MCF 10A (cell line): ENCODE measurements at regions not wholly inside any gene's neighbourhood (a gene's known extent, or its start where the extent isn't known, plus 50 kb on each side); places are given as distances from the start of the nearest gene placed in this dataset.

Experiments used
- BruUV-seq: library from RNA; stranded (reverse); fragments of 400-500 nt; replicated peaks from 2 replicates; lab custom pipeline; 2021; lab: Mats Ljungman, UMichigan
- CTCF ChIA-PET: fragments of 300-600 bp; sonication (Branson Sonifier 250); formaldehyde crosslinking; extraction: SDS; loops from one replicate; lab custom pipeline; 2021; ENCODE audit warnings: antibody characterized with exemption, inconsistent platforms; lab: Yijun Ruan, JAX
- POLR2A ChIA-PET: fragments of 300-600, 350-650 bp; sonication (Branson Sonifier 250); formaldehyde crosslinking; extraction: SDS; loops from one replicate; lab custom pipeline; 2020; ENCODE audit warnings: antibody characterized with exemption, inconsistent platforms; lab: Yijun Ruan, JAX
- DNase-seq: peaks from one replicate; pipeline ENCODE4 v3.0.0-alpha.2; 2018; ENCODE audit not compliant: unreplicated experiment
- H3K27ac Mint-ChIP-seq: one replicate; pipeline ENCODE4 v1.8.0; 2022; ENCODE audit warnings: mild to moderate bottlenecking, low read depth, mixed read lengths; ENCODE audit not compliant: unreplicated experiment
- H3K27me3 Mint-ChIP-seq: one replicate; pipeline ENCODE4 v1.8.0; 2022; ENCODE audit warnings: mixed read lengths; ENCODE audit not compliant: insufficient read depth, unreplicated experiment
- H3K36me3 Mint-ChIP-seq: one replicate; pipeline ENCODE4 v1.8.0; 2022; ENCODE audit warnings: mild to moderate bottlenecking, moderate library complexity, mixed read lengths; ENCODE audit not compliant: insufficient read depth, unreplicated experiment
- H3K4me1 Mint-ChIP-seq: one replicate; pipeline ENCODE4 v1.8.0; 2022; ENCODE audit warnings: mixed read lengths; ENCODE audit not compliant: insufficient read depth, unreplicated experiment
- H3K4me3 Mint-ChIP-seq: one replicate; pipeline ENCODE4 v1.8.0; 2022; ENCODE audit warnings: mild to moderate bottlenecking, moderate library complexity, mixed read lengths; ENCODE audit not compliant: unreplicated experiment
- H3K9me3 Mint-ChIP-seq: one replicate; pipeline ENCODE4 v1.8.0; 2022; ENCODE audit warnings: mixed read lengths; ENCODE audit not compliant: unreplicated experiment
- CTCF ChIP-seq: fragments of 200-600 bp; IDR thresholded peaks from one replicate; pipeline ENCODE4 v1.8.0; 2022; ENCODE audit warnings: antibody characterized with exemption, mild to moderate bottlenecking; ENCODE audit not compliant: unreplicated experiment
- intact Hi-C: fragments of 100-400 bp; cut with micrococcal nuclease; formaldehyde crosslinking; loops from 2 replicates; pipeline ENCODE4 v1.14.1; 2022

- CTCF ChIA-PET: interaction anchor here (0.6 kb wide), 2 partner anchors 17 to 116 kb away, joined by 3 read pairs; no protein-coding TSS in a partner anchor
- Mint-ChIP-seq H3K4me1 (peaks cover 8% of the 10 kb centered on the region), H3K9me3 (no peaks in the 10 kb centered on the region), H3K4me3 (no peak overlapping the region), H3K27me3 (peaks cover 36% of the 10 kb centered on the region), H3K36me3 (no peaks in the 10 kb centered on the region), H3K27ac (no peak overlapping the region)
- POLR2A ChIA-PET: interaction anchor here (1.1 kb wide), 1 partner anchor 18 kb away, joined by 3 read pairs; no protein-coding TSS in a partner anchor
- intact Hi-C loops: no loop called here
- no TSS peak for BruUV-seq
- TF ChIP-seq CTCF: no peak
- no peak for DNase-seq
Measured at GRCh38 chr17:6249732-6250131, 179.6 kb downstream of the WSCD1 start.

GRCh38 chr17:6248061-6248460 lies 177.9 kb downstream of the WSCD1 start:
- Mint-ChIP-seq H3K4me1 (no peaks in the 10 kb centered on the region), H3K27me3 (peaks cover 36% of the 10 kb centered on the region), H3K4me3 (no peak overlapping the region), H3K27ac (no peak overlapping the region), H3K9me3 (no peaks in the 10 kb centered on the region), H3K36me3 (no peaks in the 10 kb centered on the region)
- CTCF ChIA-PET: no interaction called here
- intact Hi-C loops: no loop called here
- POLR2A ChIA-PET: no interaction called here
- no peak for TF ChIP-seq CTCF
- BruUV-seq: no TSS peak
- no peak for DNase-seq

- peaks cover 44% of the 10 kb centered on the region for H3K27me3 Mint-ChIP-seq
- H3K4me1 Mint-ChIP-seq: peaks cover 9% of the 10 kb centered on the region
- no peak for TF ChIP-seq CTCF
- no peaks in the 10 kb centered on the region for H3K9me3 Mint-ChIP-seq
- no peak for DNase-seq
- no peak overlapping the region for H3K4me3 Mint-ChIP-seq
- ChIA-PET CTCF (interaction anchor here (0.5 kb wide), 1 partner anchor 652 kb away, joined by 3 read pairs; no protein-coding TSS in a partner anchor), POLR2A (no interaction called here)
- intact Hi-C loops: no loop called here
- H3K27ac Mint-ChIP-seq: no peak overlapping the region
- H3K36me3 Mint-ChIP-seq: no peaks in the 10 kb centered on the region
- BruUV-seq: no TSS peak
Measured at GRCh38 chr17:6245301-6246177, 175.4 kb downstream of the WSCD1 start.

GRCh38 chr17:6244796-6245195 lies 174.6 kb downstream of the WSCD1 start:
- no peak overlapping the region for H3K27ac Mint-ChIP-seq
- ChIA-PET CTCF (no interaction called here), POLR2A (no interaction called here)
- no peak overlapping the region for H3K4me3 Mint-ChIP-seq
- TF ChIP-seq CTCF: no peak
- no peaks in the 10 kb centered on the region for H3K36me3 Mint-ChIP-seq
- intact Hi-C loops: no loop called here
- H3K27me3 Mint-ChIP-seq: peaks cover 44% of the 10 kb centered on the region
- H3K4me1 Mint-ChIP-seq: peaks cover 17% of the 10 kb centered on the region
- H3K9me3 Mint-ChIP-seq: no peaks in the 10 kb centered on the region
- no TSS peak for BruUV-seq
- DNase-seq: peak; percentile 9
